Neural progenitor cell (in vitro differentiated cells): ENCODE measurements at regions not wholly inside any gene's neighbourhood (a gene's known extent, or its start where the extent isn't known, plus 50 kb on each side); places are given as distances from the start of the nearest gene placed in this dataset.

ENCODE experiments used
- DNase-seq: peaks from one replicate; pipeline ENCODE4 v3.0.0-alpha.2; 2016; ENCODE audit warnings: low spot score
- H2AFZ ChIP-seq: fragments of 200-600 bp; sonication (generic); replicated peaks from 2 replicates; pipeline ENCODE4 v1.6.1; 2016; ENCODE audit warnings: antibody characterized with exemption
- H3F3A ChIP-seq: fragments of 200-600 bp; sonication (generic); 2 replicates; pipeline ENCODE4 v1.6.1; 2016; ENCODE audit warnings: antibody characterized with exemption, low read depth
- H3K27ac ChIP-seq: fragments of 200-600 bp; sonication (generic); 2 replicates; pipeline ENCODE4 v1.5.1; 2016; ENCODE audit warnings: mild to moderate bottlenecking
- H3K27me3 ChIP-seq: fragments of 200-600 bp; sonication (generic); 2 replicates; pipeline ENCODE4 v1.6.1; 2016; ENCODE audit warnings: mild to moderate bottlenecking, moderate library complexity
- H3K36me3 ChIP-seq: fragments of 200-600 bp; sonication (generic); 2 replicates; pipeline ENCODE4 v1.5.1; 2016
- H3K4me1 ChIP-seq: fragments of 200-600 bp; sonication (generic); 2 replicates; pipeline ENCODE4 v1.6.1; 2016; ENCODE audit warnings: mixed run types
- H3K4me2 ChIP-seq: fragments of 200-600 bp; sonication (generic); 2 replicates; pipeline ENCODE4 v1.6.1; 2016
- H3K4me3 ChIP-seq: fragments of 200-600 bp; sonication (generic); 2 replicates; pipeline ENCODE4 v1.5.1; 2016
- H3K79me2 ChIP-seq: fragments of 200-600 bp; sonication (generic); 2 replicates; pipeline ENCODE4 v1.6.1; 2016; ENCODE audit warnings: low read depth
- H3K9ac ChIP-seq: fragments of 200-600 bp; sonication (generic); 2 replicates; pipeline ENCODE4 v1.6.1; 2016
- H3K9me3 ChIP-seq: fragments of 200-600 bp; sonication (generic); 2 replicates; pipeline ENCODE4 v1.5.1; 2016; ENCODE audit warnings: low read depth
- H4K20me1 ChIP-seq: fragments of 200-600 bp; sonication (generic); 2 replicates; pipeline ENCODE4 v1.6.1; 2016; ENCODE audit warnings: low read depth
- H3K27ac Mint-ChIP-seq: 3 replicates; pipeline ENCODE4 v1.8.0; 2021; ENCODE audit warnings: mixed read lengths
- H3K27me3 Mint-ChIP-seq: 2 replicates; pipeline ENCODE4 v1.8.0; 2022; ENCODE audit warnings: low read depth, mild to moderate bottlenecking, inconsistent platforms, moderate library complexity, mixed read lengths; ENCODE audit not compliant: insufficient read depth
- H3K36me3 Mint-ChIP-seq: 3 replicates; pipeline ENCODE4 v1.8.0; 2021; ENCODE audit warnings: mixed read lengths
- H3K4me1 Mint-ChIP-seq: 3 replicates; pipeline ENCODE4 v1.8.0; 2021; ENCODE audit warnings: mixed read lengths
- H3K4me3 Mint-ChIP-seq: 3 replicates; pipeline ENCODE4 v1.8.0; 2021; ENCODE audit warnings: mild to moderate bottlenecking, moderate library complexity, mixed read lengths
- H3K9me3 Mint-ChIP-seq: 3 replicates; pipeline ENCODE4 v1.8.0; 2020; ENCODE audit warnings: mixed read lengths
- EZH2 ChIP-seq: fragments of 200-600 bp; sonication (generic); IDR thresholded peaks from 2 replicates; pipeline ENCODE4 v1.6.1; 2017; ENCODE audit warnings: antibody characterized with exemption, mild to moderate bottlenecking, moderate library complexity
- EZH2phosphoT487 ChIP-seq: fragments of 200-600 bp; sonication (generic); IDR thresholded peaks from 2 replicates; pipeline ENCODE4 v1.6.1; 2017; ENCODE audit warnings: antibody characterized with exemption
- TF ChIP-seq, protein P1 (sequence below): fragments of 200-600 bp; sonication (generic); IDR thresholded peaks from 2 replicates; pipeline ENCODE4 v1.5.1; 2017; ENCODE audit warnings: antibody characterized with exemption, mild to moderate bottlenecking

DNA sequence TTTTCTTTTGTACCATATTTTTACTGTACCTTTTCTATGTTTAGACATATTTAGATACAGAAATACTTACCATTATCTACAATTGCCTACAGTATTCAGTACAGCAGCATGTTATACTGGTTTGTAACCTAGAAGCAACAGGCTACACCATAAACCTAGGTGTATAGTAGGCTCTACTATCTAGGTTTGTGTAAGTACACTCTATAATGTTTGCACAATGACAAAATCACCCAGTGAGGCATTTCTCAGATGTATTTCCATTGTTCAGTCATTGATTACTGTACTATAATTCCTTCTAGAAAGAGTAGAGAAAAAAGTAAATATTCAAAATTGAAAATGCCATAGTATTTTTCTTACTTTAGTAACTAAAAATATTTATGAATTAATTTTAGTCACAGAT lies 490.1 kb upstream of the REG3G start:
- H3K9ac ChIP-seq: no peak overlapping the region
- H3K27me3 ChIP-seq: no peaks in the 10 kb centered on the region
- TF ChIP-seq EZH2phosphoT487 (no peak), EZH2 (no peak)
- TF ChIP-seq, protein P1, sequence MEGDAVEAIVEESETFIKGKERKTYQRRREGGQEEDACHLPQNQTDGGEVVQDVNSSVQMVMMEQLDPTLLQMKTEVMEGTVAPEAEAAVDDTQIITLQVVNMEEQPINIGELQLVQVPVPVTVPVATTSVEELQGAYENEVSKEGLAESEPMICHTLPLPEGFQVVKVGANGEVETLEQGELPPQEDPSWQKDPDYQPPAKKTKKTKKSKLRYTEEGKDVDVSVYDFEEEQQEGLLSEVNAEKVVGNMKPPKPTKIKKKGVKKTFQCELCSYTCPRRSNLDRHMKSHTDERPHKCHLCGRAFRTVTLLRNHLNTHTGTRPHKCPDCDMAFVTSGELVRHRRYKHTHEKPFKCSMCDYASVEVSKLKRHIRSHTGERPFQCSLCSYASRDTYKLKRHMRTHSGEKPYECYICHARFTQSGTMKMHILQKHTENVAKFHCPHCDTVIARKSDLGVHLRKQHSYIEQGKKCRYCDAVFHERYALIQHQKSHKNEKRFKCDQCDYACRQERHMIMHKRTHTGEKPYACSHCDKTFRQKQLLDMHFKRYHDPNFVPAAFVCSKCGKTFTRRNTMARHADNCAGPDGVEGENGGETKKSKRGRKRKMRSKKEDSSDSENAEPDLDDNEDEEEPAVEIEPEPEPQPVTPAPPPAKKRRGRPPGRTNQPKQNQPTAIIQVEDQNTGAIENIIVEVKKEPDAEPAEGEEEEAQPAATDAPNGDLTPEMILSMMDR: no peak
- H3K4me2 ChIP-seq: no peak overlapping the region
- no peaks in the 10 kb centered on the region for H3K79me2 ChIP-seq
- H3K9me3 Mint-ChIP-seq: peaks cover 2% of the 10 kb centered on the region
- no peak overlapping the region for H2AFZ ChIP-seq
- no peak overlapping the region for H3K4me3 Mint-ChIP-seq
- no peaks in the 10 kb centered on the region for H3K27me3 Mint-ChIP-seq
- no peaks in the 10 kb centered on the region for H3K9me3 ChIP-seq
- H3K36me3 ChIP-seq: no peaks in the 10 kb centered on the region
- DNase-seq: no peak
- H3K4me1 Mint-ChIP-seq: peaks cover 17% of the 10 kb centered on the region
- peaks cover 25% of the 10 kb centered on the region for H3F3A ChIP-seq
- H3K36me3 Mint-ChIP-seq: no peaks in the 10 kb centered on the region
- H3K4me3 ChIP-seq: no peak overlapping the region
- H3K27ac ChIP-seq: no peak overlapping the region
- peaks cover 30% of the 10 kb centered on the region for H3K4me1 ChIP-seq
- no peaks in the 10 kb centered on the region for H4K20me1 ChIP-seq
- H3K27ac Mint-ChIP-seq: no peak overlapping the region

DNA sequence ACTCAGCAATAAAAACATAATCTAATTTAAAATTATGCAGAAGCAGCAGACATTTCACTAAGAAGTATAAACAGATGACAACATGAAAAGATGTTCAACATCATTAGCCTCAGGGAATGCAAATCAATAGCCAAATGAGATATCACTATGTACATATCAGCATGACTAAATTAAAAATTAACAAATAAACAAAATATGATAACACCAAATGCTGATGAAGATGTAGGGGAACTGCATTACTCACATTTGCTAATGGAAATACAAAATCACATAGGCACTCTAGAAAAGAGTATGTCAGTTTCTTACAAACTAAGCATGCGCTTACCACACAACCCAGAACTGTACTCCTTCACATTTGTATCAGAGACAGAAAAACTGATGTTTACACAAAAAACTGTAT lies 487.2 kb upstream of the REG3G start:
- TF ChIP-seq, protein P1: no peak
- TF ChIP-seq EZH2phosphoT487 (no peak), EZH2 (no peak)

DNA sequence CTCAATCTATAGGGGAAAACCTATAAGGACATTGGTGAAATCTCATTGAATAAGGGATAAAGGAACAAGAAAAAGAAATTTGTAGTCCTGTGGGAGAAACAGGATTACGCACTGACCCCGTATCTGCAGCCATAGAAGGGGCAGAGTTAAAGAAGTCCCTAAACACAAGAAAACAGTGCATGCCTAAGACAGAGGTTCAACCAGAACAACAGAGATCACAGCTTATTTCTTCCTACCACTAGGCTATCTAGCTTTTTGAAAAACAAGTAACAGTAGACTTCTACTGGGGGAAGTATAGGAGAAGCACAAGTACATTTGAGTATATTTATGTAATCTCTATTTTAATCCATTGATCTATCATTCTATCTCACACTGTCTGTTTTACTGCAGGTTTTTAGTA lies 485.2 kb upstream of the REG3G start:
- H3K4me1 Mint-ChIP-seq: no peaks in the 10 kb centered on the region
- H3K27ac ChIP-seq: no peak overlapping the region
- no peaks in the 10 kb centered on the region for H4K20me1 ChIP-seq
- no peaks in the 10 kb centered on the region for H3F3A ChIP-seq
- H3K36me3 ChIP-seq: no peaks in the 10 kb centered on the region
- H3K4me1 ChIP-seq: no peaks in the 10 kb centered on the region
- no peak for TF ChIP-seq EZH2phosphoT487
- no peak for TF ChIP-seq EZH2
- TF ChIP-seq, protein P1: no peak
- H3K27ac Mint-ChIP-seq: no peak overlapping the region
- H2AFZ ChIP-seq: no peak overlapping the region
- no peaks in the 10 kb centered on the region for H3K79me2 ChIP-seq
- no peak for DNase-seq
- no peak overlapping the region for H3K4me2 ChIP-seq
- no peak overlapping the region for H3K4me3 ChIP-seq
- no peaks in the 10 kb centered on the region for H3K27me3 Mint-ChIP-seq
- H3K27me3 ChIP-seq: no peaks in the 10 kb centered on the region
- H3K9me3 Mint-ChIP-seq: peaks cover 4% of the 10 kb centered on the region
- H3K36me3 Mint-ChIP-seq: no peaks in the 10 kb centered on the region
- H3K4me3 Mint-ChIP-seq: no peak overlapping the region
- H3K9me3 ChIP-seq: no peaks in the 10 kb centered on the region
- H3K9ac ChIP-seq: no peak overlapping the region

More for the DNA sequence above, 487.2 kb upstream of the REG3G start:
- H3K36me3 ChIP-seq: no peaks in the 10 kb centered on the region
- H3K4me3 Mint-ChIP-seq: no peak overlapping the region
- H3F3A ChIP-seq: peaks cover 6% of the 10 kb centered on the region
- H3K27me3 Mint-ChIP-seq: no peaks in the 10 kb centered on the region
- no peaks in the 10 kb centered on the region for H3K79me2 ChIP-seq
- no peaks in the 10 kb centered on the region for H3K27me3 ChIP-seq
- H3K9me3 ChIP-seq: no peaks in the 10 kb centered on the region
- H3K27ac ChIP-seq: no peak overlapping the region
- H3K9me3 Mint-ChIP-seq: peaks cover 4% of the 10 kb centered on the region
- H3K4me1 Mint-ChIP-seq: peaks cover under 1% of the 10 kb centered on the region
- H3K36me3 Mint-ChIP-seq: no peaks in the 10 kb centered on the region
- no peaks in the 10 kb centered on the region for H4K20me1 ChIP-seq
- H3K27ac Mint-ChIP-seq: no peak overlapping the region
- peaks cover under 1% of the 10 kb centered on the region for H3K4me1 ChIP-seq
- H3K4me3 ChIP-seq: no peak overlapping the region
- DNase-seq: no peak
- no peak overlapping the region for H3K4me2 ChIP-seq
- H3K9ac ChIP-seq: no peak overlapping the region
- H2AFZ ChIP-seq: no peak overlapping the region
